Liver (tissue), 8 donors: ENCODE measurements at regions not wholly inside any gene's neighbourhood (a gene's known extent, or its start where the extent isn't known, plus 50 kb on each side); places are given as distances from the start of the nearest gene placed in this dataset.

Source experiments
- DNase-seq: peaks from one replicate; pipeline ENCODE4 v3.0.0-alpha.2; 2017; ENCODE audit warnings: low spot score
- H3K27ac ChIP-seq, 2 donors: one replicate each; pipeline ENCODE4 v1.7.0; 2013; ENCODE audit warnings: inconsistent platforms in 2 of 2, low read length in 2 of 2, control low read depth in 1 of 2, low read depth in 1 of 2, mild to moderate bottlenecking in 1 of 2
- H3K27me3 ChIP-seq, 4 donors: one replicate each; pipeline versions ENCODE4 v1.6.1 to v1.7.0; 2013; ENCODE audit warnings: low read length in 3 of 4, inconsistent platforms in 1 of 4, mild to moderate bottlenecking in 1 of 4, moderate library complexity in 1 of 4; ENCODE audit not compliant: control insufficient read depth in 4 of 4, insufficient read depth in 4 of 4
- H3K36me3 ChIP-seq, 4 donors: one replicate each; pipeline versions ENCODE4 v1.6.1 to v1.7.0; 2013; ENCODE audit warnings: low read length in 3 of 4, mild to moderate bottlenecking in 3 of 4, low read depth in 1 of 4, moderate library complexity in 1 of 4; ENCODE audit not compliant: control insufficient read depth in 4 of 4, insufficient read depth in 3 of 4
- H3K4me1 ChIP-seq, 4 donors: one replicate each; pipeline versions ENCODE4 v1.6.1 to v1.7.0; 2013; ENCODE audit warnings: low read length in 3 of 4, mild to moderate bottlenecking in 3 of 4, moderate library complexity in 1 of 4; ENCODE audit not compliant: control insufficient read depth in 4 of 4, insufficient read depth in 4 of 4
- H3K4me3 ChIP-seq, 3 donors: one replicate each; pipeline versions ENCODE4 v1.6.1 to v1.7.0; 2013; ENCODE audit warnings: low read length in 3 of 3, control low read depth in 1 of 3, low read depth in 1 of 3, mild to moderate bottlenecking in 1 of 3
- H3K9ac ChIP-seq, 2 donors: one replicate each; pipeline ENCODE4 v1.7.0; 2013; ENCODE audit warnings: low read length in 2 of 2, mild to moderate bottlenecking in 2 of 2, moderate library complexity in 2 of 2, control low read depth in 1 of 2, low read depth in 1 of 2
- H3K9me3 ChIP-seq, 4 donors: one replicate each; pipeline versions ENCODE4 v1.6.1 to v1.7.0; 2013; ENCODE audit warnings: low read length in 3 of 4; ENCODE audit not compliant: control insufficient read depth in 4 of 4
- ATF3 ChIP-seq: IDR thresholded peaks from 2 replicates; pipeline ENCODE4 v1.6.1; 2016; ENCODE audit warnings: antibody characterized with exemption
- CTCF ChIP-seq: fragments of 150-350 bp; IDR thresholded peaks from 2 replicates; pipeline ENCODE4 v1.5.1; 2017; ENCODE audit warnings: improper control_type of control experiment, low read depth, low read length; ENCODE audit not compliant: missing input control
- FOXA1 ChIP-seq: IDR thresholded peaks from 2 replicates; pipeline ENCODE4 v1.6.1; 2016; ENCODE audit warnings: antibody characterized with exemption
- FOXA2 ChIP-seq: IDR thresholded peaks from 2 replicates; pipeline ENCODE4 v1.6.1; 2016; ENCODE audit warnings: antibody characterized with exemption
- GABPA ChIP-seq, 2 donors: IDR thresholded peaks in 1 of 2; conservative IDR thresholded peaks in 1 of 2; 2 replicates each; pipeline ENCODE4 v1.6.1; 2016; ENCODE audit warnings: antibody characterized with exemption in 2 of 2, mild to moderate bottlenecking in 1 of 2, moderate library complexity in 1 of 2
- HNF4G ChIP-seq: IDR thresholded peaks from 2 replicates; pipeline ENCODE4 v1.6.1; 2016; ENCODE audit warnings: antibody characterized with exemption
- JUND ChIP-seq, 2 donors: IDR thresholded peaks; 2 replicates each; pipeline ENCODE4 v1.6.1; 2016; ENCODE audit warnings: antibody characterized with exemption in 2 of 2
- MAX ChIP-seq: IDR thresholded peaks from 2 replicates; pipeline ENCODE4 v1.6.1; 2016; ENCODE audit warnings: antibody characterized with exemption
- NR2F2 ChIP-seq: IDR thresholded peaks from 2 replicates; pipeline ENCODE4 v1.6.1; 2016; ENCODE audit warnings: antibody characterized with exemption
- RXRA ChIP-seq, 2 donors: IDR thresholded peaks; 2 replicates each; pipeline ENCODE4 v1.6.1; 2017 to 2018; ENCODE audit warnings: antibody characterized with exemption in 2 of 2, mild to moderate bottlenecking in 1 of 2
- SP1 ChIP-seq: IDR thresholded peaks from 2 replicates; pipeline ENCODE4 v1.6.1; 2018; ENCODE audit warnings: antibody characterized with exemption, mild to moderate bottlenecking
- TAF1 ChIP-seq: conservative IDR thresholded peaks from 2 replicates; pipeline ENCODE4 v1.6.1; 2016; ENCODE audit warnings: antibody characterized with exemption, mild to moderate bottlenecking
- YY1 ChIP-seq: IDR thresholded peaks from 2 replicates; pipeline ENCODE4 v1.6.1; 2016; ENCODE audit warnings: antibody characterized with exemption, mild to moderate bottlenecking
- ZBTB33 ChIP-seq: IDR thresholded peaks from 2 replicates; pipeline ENCODE4 v1.6.1; 2016; ENCODE audit warnings: antibody characterized with exemption
- WGBS: extraction: QIAGEN DNeasy Blood & Tissue Kit; methylation state at CpG from one replicate; pipeline ENCODE4 v1.1.7; 2013; 5-methylcytosine and 5-hydroxymethylcytosine counted together
- TF ChIP-seq, protein P1 (sequence below): IDR thresholded peaks from 2 replicates; pipeline ENCODE4 v1.6.1; 2016; ENCODE audit warnings: antibody characterized with exemption, mild to moderate bottlenecking
- donor health status: healthy.
- donor health status: healthy.
- donor health status: healthy.
- donor health status: healthy.
- donor health status: healthy.

GRCh38 chr6:139549561-139550070 is 175.2 kb upstream of the CITED2 start:
- WGBS, result 87% methylated on average over 5 of the region's 5 CpGs

GRCh38 chr6:139547804-139548203 is 173.4 kb upstream of the CITED2 start:
- DNase-seq, result no peak
- no peaks in the 10 kb centered on the region for H3K9me3 ChIP-seq
- no peak overlapping the region for H3K27ac ChIP-seq
- TF ChIP-seq HNF4G (no peak), ZBTB33 (no peak), YY1 (no peak), JUND (IDR thresholded peaks at IDR 0.05) (no peak), RXRA (IDR thresholded peaks at IDR 0.05) (no peak), ATF3 (no peak), TAF1 (no peak)
- H3K36me3 ChIP-seq, result no peaks in the 10 kb centered on the region
- no peak overlapping the region for H3K9ac ChIP-seq
- H3K4me3 ChIP-seq, result no peak overlapping the region
- no peaks in the 10 kb centered on the region for H3K27me3 ChIP-seq
- H3K4me1 ChIP-seq, result no peaks in the 10 kb centered on the region

More at GRCh38 chr6:139549561-139550070, 175.2 kb upstream of the CITED2 start:
- no peak overlapping the region for H3K9ac ChIP-seq
- H3K27me3 ChIP-seq, result no peaks in the 10 kb centered on the region
- no peaks in the 10 kb centered on the region for H3K36me3 ChIP-seq
- no peaks in the 10 kb centered on the region for H3K9me3 ChIP-seq
- H3K4me1 ChIP-seq, result no peaks in the 10 kb centered on the region
- H3K27ac ChIP-seq, result no peak overlapping the region
- no peak overlapping the region for H3K4me3 ChIP-seq
- TF ChIP-seq SP1, result no peak
- DNase-seq, result no peak

DNA sequence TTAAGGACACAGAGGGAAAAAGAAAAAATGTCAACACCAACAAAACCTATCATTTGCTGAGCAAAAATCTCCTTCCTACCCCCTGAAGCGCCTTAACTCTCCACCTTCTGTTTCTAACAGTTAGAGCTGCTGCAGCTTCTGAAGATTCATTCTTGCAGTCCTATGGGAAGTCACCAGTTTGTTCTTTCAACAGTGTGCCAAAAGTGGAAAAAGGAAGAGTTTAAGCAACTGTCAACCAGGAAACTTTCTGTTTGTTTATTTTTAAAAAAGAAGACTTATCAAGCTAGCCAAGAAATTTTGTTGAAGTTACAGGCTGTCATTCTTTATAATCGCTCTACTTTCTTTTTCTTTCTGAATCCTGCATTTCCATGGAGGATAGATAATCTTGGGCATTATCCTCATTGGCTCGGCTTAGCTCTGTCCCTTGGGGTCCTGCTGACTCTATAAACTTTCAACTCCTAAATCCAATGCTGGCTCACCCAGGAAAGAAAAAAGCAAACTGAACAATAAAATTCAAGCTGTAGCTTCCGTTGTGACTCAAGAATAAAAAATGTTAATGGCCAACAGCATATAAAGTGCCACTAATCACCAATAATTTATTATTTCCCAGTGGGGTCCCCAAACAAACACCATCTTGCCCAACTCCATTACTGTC is 172.8 kb upstream of the CITED2 start:
- Histone ChIP-seq H3K4me3 (no peak overlapping the region), H3K4me1 (no peaks in the 10 kb centered on the region), H3K27ac (no peak overlapping the region), H3K27me3 (no peaks in the 10 kb centered on the region), H3K9ac (no peak overlapping the region), H3K36me3 (no peaks in the 10 kb centered on the region), H3K9me3 (no peaks in the 10 kb centered on the region)
- DNase-seq, result no peak
- TF ChIP-seq, protein P1, sequence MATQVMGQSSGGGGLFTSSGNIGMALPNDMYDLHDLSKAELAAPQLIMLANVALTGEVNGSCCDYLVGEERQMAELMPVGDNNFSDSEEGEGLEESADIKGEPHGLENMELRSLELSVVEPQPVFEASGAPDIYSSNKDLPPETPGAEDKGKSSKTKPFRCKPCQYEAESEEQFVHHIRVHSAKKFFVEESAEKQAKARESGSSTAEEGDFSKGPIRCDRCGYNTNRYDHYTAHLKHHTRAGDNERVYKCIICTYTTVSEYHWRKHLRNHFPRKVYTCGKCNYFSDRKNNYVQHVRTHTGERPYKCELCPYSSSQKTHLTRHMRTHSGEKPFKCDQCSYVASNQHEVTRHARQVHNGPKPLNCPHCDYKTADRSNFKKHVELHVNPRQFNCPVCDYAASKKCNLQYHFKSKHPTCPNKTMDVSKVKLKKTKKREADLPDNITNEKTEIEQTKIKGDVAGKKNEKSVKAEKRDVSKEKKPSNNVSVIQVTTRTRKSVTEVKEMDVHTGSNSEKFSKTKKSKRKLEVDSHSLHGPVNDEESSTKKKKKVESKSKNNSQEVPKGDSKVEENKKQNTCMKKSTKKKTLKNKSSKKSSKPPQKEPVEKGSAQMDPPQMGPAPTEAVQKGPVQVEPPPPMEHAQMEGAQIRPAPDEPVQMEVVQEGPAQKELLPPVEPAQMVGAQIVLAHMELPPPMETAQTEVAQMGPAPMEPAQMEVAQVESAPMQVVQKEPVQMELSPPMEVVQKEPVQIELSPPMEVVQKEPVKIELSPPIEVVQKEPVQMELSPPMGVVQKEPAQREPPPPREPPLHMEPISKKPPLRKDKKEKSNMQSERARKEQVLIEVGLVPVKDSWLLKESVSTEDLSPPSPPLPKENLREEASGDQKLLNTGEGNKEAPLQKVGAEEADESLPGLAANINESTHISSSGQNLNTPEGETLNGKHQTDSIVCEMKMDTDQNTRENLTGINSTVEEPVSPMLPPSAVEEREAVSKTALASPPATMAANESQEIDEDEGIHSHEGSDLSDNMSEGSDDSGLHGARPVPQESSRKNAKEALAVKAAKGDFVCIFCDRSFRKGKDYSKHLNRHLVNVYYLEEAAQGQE, result no peak
- TF ChIP-seq NR2F2, result no peak
- TF ChIP-seq FOXA2, result no peak
- TF ChIP-seq ATF3, result no peak
- TF ChIP-seq YY1, result no peak
- TF ChIP-seq HNF4G, result no peak
- TF ChIP-seq TAF1, result no peak
- no peak for TF ChIP-seq GABPA (IDR thresholded peaks at IDR 0.05 in 1 of 2, conservative IDR thresholded peaks at IDR 0.05 in 1 of 2)
- TF ChIP-seq RXRA (IDR thresholded peaks at IDR 0.05), result no peak
- TF ChIP-seq FOXA1, result no peak
- no peak for TF ChIP-seq CTCF
- TF ChIP-seq JUND (IDR thresholded peaks at IDR 0.05), result no peak
- TF ChIP-seq ZBTB33, result no peak
- no peak for TF ChIP-seq MAX
- 79% methylated on average over 4 of the region's 4 CpGs for WGBS
